Heart right ventricle (tissue), 16 donors: ENCODE measurements at regions not wholly inside any gene's neighbourhood (a gene's known extent, or its start where the extent isn't known, plus 50 kb on each side); places are given as distances from the start of the nearest gene placed in this dataset.

Experiments
- ATAC-seq, 8 donors: fragments of 200-7000 bp; cut with Tn5 transposase; one replicate each; pipeline ENCODE4 v1.9.1; 2020; ENCODE audit warnings: mild to moderate bottlenecking in 8 of 8, moderate library complexity in 8 of 8, moderate number of reproducible peaks in 1 of 8
- DNase-seq, 2 donors: peaks; one replicate each; pipeline ENCODE4 v3.0.0-alpha.2; 2020
- H3K27ac ChIP-seq, 10 donors: fragments of 200-600 bp; sonication (generic) in 2 of 10; one replicate each; pipeline versions ENCODE4 v1.5.0 to v1.8.0; 2020 to 2022; ENCODE audit warnings: mild to moderate bottlenecking in 3 of 10
- H3K27me3 ChIP-seq, 7 donors: fragments of 200-600 bp; one replicate each; pipeline ENCODE4 v1.8.0; 2021 to 2022; ENCODE audit warnings: mild to moderate bottlenecking in 2 of 7
- H3K36me3 ChIP-seq, 9 donors: fragments of 200-600 bp; sonication (generic) in 1 of 9; one replicate each; pipeline versions ENCODE4 v1.5.0 to v1.8.0; 2020 to 2022; ENCODE audit warnings: mild to moderate bottlenecking in 2 of 9
- H3K4me1 ChIP-seq, 9 donors: fragments of 200-600 bp; sonication (generic) in 1 of 9; one replicate each; pipeline versions ENCODE4 v1.5.0 to v1.8.0; 2020 to 2022; ENCODE audit warnings: mild to moderate bottlenecking in 4 of 9
- H3K4me3 ChIP-seq, 10 donors: fragments of 200-600 bp; sonication (generic) in 2 of 10; one replicate each; pipeline versions ENCODE4 v1.5.0 to v1.8.0; 2020 to 2022; ENCODE audit warnings: mild to moderate bottlenecking in 7 of 10, moderate library complexity in 2 of 10
- H3K9me3 ChIP-seq, 11 donors: fragments of 200-600 bp in 10 of 11; sonication (generic) in 2 of 11; one replicate each; pipeline versions ENCODE4 v1.5.0 to v1.8.0; 2013 to 2022; ENCODE audit warnings: mild to moderate bottlenecking in 2 of 11, control low read depth in 1 of 11, moderate library complexity in 1 of 11
- WGBS, 2 donors: extraction: QIAGEN DNeasy Blood & Tissue Kit; methylation state at CpG; one replicate each; pipeline ENCODE4 v1.1.7; 2013; ENCODE audit warnings: inconsistent platforms in 1 of 2; 5-methylcytosine and 5-hydroxymethylcytosine counted together
- intact Hi-C, 10 donors: fragments of 100-400 bp; cut with DNase I; formaldehyde crosslinking; loops; one replicate each; pipeline versions ENCODE4 v1.11.1 to v1.14.2; 2022
- TF ChIP-seq, protein P1 (sequence below), 9 donors: fragments of 200-600 bp; sonication (generic) in 2 of 9; IDR thresholded peaks; one replicate each; pipeline versions ENCODE4 v1.5.0 to v1.8.0; 2021 to 2022; ENCODE audit warnings: antibody characterized with exemption in 9 of 9, mild to moderate bottlenecking in 5 of 9, moderate library complexity in 1 of 9
- donor health status: Arrhythmogenic right ventricular cardiomyopathy.
- donor health status: ischemic (EF 13 %, LVEDD 7.1; RV severe dilation, severe dysfunction).
- donor health status: healthy with polysubstance abuse.
- donor health status: DM: no; HTN: yes; CAD: no.
- donor health status: DM: no; HTN: no; CAD: no.
- donor health status: ischemic (EF 25% LVEDD 6.9; RV normal size, moderate dysfunction).
- donor health status: ischemic (EF 25% LVEDD 5.7; RV mildly dilated, moderate dysfunction).
- donor health status: healthy.
- donor health status: DM: yes; HTN: yes; CAD: no.
- donor health status: Ischemic cardiomyopathy.
- donor health status: ischemic (EF 35%, LVEDD 5.7; RV mildly dilated, moderate dysfunction).
- donor health status: nonischemic (EF 11% LVEDD 7.7; RV severe dilation, severe dysfunction).
- donor health status: DM: yes; HTN: yes; CAD: no.
- donor health status: PGD.
- donor health status: ischemic (EF 29% LVEDD 5.4; RV normal size, mild dysfunction).
- donor health status: nonischemic (EF 23%, LVEDD 6.1; RV moderate dilation, normal function).

DNA sequence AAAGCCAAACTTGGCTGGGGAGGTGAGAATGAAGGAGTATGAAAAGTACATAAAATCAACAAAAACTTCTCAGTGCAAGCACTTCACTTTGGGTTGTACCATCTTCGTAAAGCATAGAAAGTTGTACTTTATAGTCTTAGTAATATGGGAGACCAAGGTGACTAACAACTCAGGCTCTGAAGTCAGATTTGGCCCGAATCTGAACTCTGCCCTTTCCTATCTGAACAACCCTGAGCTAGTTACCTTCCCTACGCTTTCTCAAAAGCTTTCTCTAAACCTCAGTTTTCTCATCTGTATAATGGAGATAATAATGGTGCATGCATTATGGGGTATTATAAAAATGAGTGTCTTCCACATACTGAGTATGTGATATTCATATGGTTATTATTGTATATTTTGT lies 285.4 kb upstream of the UMPS start:
- no peak for ATAC-seq
- Histone ChIP-seq H3K27me3 (no peaks in the 10 kb centered on the region), H3K4me1 (no peaks in the 10 kb centered on the region), H3K36me3 (peaks cover 0 to 91% (median 0%) of the 10 kb centered on the region in 9 donors), H3K27ac (no peak overlapping the region), H3K9me3 (no peaks in the 10 kb centered on the region), H3K4me3 (no peak overlapping the region)
- intact Hi-C loops = no loop called here
- TF ChIP-seq, protein P1, sequence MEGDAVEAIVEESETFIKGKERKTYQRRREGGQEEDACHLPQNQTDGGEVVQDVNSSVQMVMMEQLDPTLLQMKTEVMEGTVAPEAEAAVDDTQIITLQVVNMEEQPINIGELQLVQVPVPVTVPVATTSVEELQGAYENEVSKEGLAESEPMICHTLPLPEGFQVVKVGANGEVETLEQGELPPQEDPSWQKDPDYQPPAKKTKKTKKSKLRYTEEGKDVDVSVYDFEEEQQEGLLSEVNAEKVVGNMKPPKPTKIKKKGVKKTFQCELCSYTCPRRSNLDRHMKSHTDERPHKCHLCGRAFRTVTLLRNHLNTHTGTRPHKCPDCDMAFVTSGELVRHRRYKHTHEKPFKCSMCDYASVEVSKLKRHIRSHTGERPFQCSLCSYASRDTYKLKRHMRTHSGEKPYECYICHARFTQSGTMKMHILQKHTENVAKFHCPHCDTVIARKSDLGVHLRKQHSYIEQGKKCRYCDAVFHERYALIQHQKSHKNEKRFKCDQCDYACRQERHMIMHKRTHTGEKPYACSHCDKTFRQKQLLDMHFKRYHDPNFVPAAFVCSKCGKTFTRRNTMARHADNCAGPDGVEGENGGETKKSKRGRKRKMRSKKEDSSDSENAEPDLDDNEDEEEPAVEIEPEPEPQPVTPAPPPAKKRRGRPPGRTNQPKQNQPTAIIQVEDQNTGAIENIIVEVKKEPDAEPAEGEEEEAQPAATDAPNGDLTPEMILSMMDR (IDR thresholded peaks at IDR 0.05) = no peak
- DNase-seq = no peak
- WGBS, 2 donors = 97% methylated on average over 3 of the region's 3 CpGs

DNA sequence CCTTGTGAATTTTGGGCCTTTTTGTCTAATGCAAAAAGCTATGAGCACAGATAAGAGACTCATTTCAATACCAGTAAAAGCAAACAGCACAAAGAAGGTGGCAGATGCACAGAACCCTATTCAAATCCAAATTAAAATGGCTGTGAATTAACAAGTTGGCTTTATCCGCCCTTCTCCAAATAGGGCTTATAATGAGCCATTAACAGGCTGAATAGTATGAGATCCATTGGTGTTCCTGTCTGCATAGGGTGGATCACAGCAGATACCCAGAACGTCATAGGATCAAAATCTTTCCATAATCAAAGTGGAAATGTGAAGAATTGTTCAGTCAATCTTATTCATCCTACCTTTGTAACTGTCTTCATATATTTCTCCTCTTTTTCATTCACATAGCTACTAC lies 282.4 kb upstream of the UMPS start:
- Histone ChIP-seq H3K27ac (no peak overlapping the region), H3K9me3 (no peaks in the 10 kb centered on the region), H3K4me3 (no peak overlapping the region), H3K27me3 (no peaks in the 10 kb centered on the region), H3K4me1 (no peaks in the 10 kb centered on the region), H3K36me3 (peaks cover 0 to 93% (median 9%) of the 10 kb centered on the region in 9 donors)
- ATAC-seq (no peak), DNase-seq (no peak)
- TF ChIP-seq, protein P1 (IDR thresholded peaks at IDR 0.05) = no peak
- intact Hi-C loops = no loop called here
- WGBS, 2 donors = 51 to 94% methylated on average over 2 of the region's 2 CpGs

DNA sequence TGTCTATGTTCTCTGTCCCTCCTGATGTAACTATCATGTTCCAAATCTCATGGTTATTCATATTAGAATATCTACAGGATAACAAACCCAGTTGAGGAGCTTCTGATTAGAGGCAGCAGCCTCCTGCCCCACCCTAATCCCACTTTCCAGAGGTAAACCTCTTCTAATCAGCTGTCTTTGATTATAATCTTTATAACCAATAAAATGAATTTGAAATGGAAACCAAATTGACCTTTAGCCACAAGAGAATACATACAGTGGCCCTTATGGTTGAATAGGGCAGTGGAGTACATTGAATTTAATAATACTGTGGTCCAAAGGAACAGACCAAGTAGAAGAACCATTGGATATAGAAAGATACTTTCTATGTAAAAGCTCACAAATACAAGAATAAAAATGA lies 281.3 kb upstream of the UMPS start:
- no peaks in the 10 kb centered on the region for H3K9me3 ChIP-seq
- H3K4me1 ChIP-seq = no peaks in the 10 kb centered on the region
- DNase-seq = no peak
- no peak for ATAC-seq
- peaks cover 0 to 88% (median 13%) of the 10 kb centered on the region in 9 donors for H3K36me3 ChIP-seq
- no peaks in the 10 kb centered on the region for H3K27me3 ChIP-seq
- TF ChIP-seq, protein P1 (IDR thresholded peaks at IDR 0.05) = no peak
- intact Hi-C loops = no loop called here
- H3K4me3 ChIP-seq = no peak overlapping the region
- H3K27ac ChIP-seq = no peak overlapping the region

DNA sequence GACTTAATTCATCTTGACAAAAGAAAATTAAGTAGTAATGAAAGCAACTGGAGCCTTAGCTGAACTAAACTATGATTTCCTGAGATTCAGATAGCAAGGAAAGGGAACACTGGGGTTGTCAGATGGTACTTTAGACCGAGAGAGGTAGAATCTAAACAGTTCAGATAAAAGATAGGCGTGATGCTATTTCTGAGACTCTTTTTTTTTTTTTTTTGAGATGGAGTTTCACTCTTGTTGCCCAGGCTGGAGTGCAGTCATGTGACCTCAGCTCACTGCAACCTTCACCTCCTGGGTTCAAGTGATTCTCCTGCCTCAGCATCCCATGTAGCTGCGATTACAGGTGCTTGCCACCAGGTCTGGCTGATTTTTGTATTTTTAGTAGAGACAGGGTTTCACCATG lies 279.9 kb upstream of the UMPS start:
- Histone ChIP-seq H3K27ac (no peak overlapping the region), H3K36me3 (peaks cover 0 to 88% (median 13%) of the 10 kb centered on the region in 9 donors), H3K4me3 (no peak overlapping the region), H3K9me3 (no peaks in the 10 kb centered on the region), H3K4me1 (no peaks in the 10 kb centered on the region), H3K27me3 (no peaks in the 10 kb centered on the region)
- ATAC-seq (no peak), DNase-seq (no peak)
- 93 to 98% methylated on average over 3 of the region's 3 CpGs for WGBS, 2 donors
- TF ChIP-seq, protein P1 (IDR thresholded peaks at IDR 0.05) = no peak
- intact Hi-C loops = no loop called here
